ENCODE measurements at regions not wholly inside any gene's neighbourhood (a gene's known extent, or its start where the extent isn't known, plus 50 kb on each side); places are given as distances from the start of the nearest gene placed in this dataset.
A peak's percentile ranks its signal among the peaks of the same experiment; 100 is the strongest.

GRCh38 chr3:22175947-22176346 lies 424.9 kb upstream of the ZNF385D start:
- Histone ChIP-seq H2BK20ac (ENCODE audit: low read length) (no peak overlapping the region), H3K4me3 (ENCODE audit: extremely low read depth in 1 of 4, insufficient read depth in 2 of 4, low read depth in 3 of 4, low read length in 4 of 4) (no peak overlapping the region), H3K27ac (ENCODE audit: low read depth, low read length) (no peak overlapping the region), H4K8ac (ENCODE audit: extremely low read depth, insufficient read depth, low read length) (no peak overlapping the region), H3K79me1 (ENCODE audit: low read depth, low read length) (no peaks in the 10 kb centered on the region), H3K36me3 (ENCODE audit: control insufficient read depth in 2 of 4, insufficient read depth in 4 of 4, low read length in 3 of 4) (no peaks in the 10 kb centered on the region), H3K4me1 (replicated peaks in 1 of 4; ENCODE audit: control insufficient read depth in 3 of 4, insufficient read depth in 4 of 4, low read length in 3 of 4) (no peaks in the 10 kb centered on the region), H3K23ac (ENCODE audit: insufficient read length) (no peak overlapping the region), H3K4ac (replicated peaks; ENCODE audit: insufficient read length, low read depth, low read length) (no peak overlapping the region), H3K79me2 (ENCODE audit: control insufficient read depth in 1 of 2, insufficient read depth in 2 of 2, low read length in 2 of 2) (no peaks in the 10 kb centered on the region), H2BK120ac (replicated peaks; ENCODE audit: low read depth, low read length) (no peak overlapping the region), H2AFZ (ENCODE audit: low read length) (no peak overlapping the region), H2BK12ac (ENCODE audit: low read depth, low read length) (no peak overlapping the region), H3K14ac (ENCODE audit: insufficient read length) (no peak overlapping the region), H2BK5ac (ENCODE audit: low read depth, low read length) (no peak overlapping the region), H3K18ac (ENCODE audit: extremely low read depth, low read length) (no peak overlapping the region), H3K23me2 (ENCODE audit: low read depth, low read length) (no peaks in the 10 kb centered on the region), H3K56ac (replicated peaks; ENCODE audit: insufficient read length, low read depth, low read length) (no peak overlapping the region), H3K9ac (replicated peaks in 1 of 4; ENCODE audit: extremely low read depth in 1 of 4, low read depth in 3 of 4, low read length in 3 of 4) (no peak overlapping the region), H4K91ac (replicated peaks; ENCODE audit: insufficient read length, low read length) (no peak overlapping the region), H4K20me1 (replicated peaks in 1 of 2; ENCODE audit: control insufficient read depth in 1 of 2, insufficient read depth in 2 of 2, low read length in 2 of 2) (no peaks in the 10 kb centered on the region), H2AK5ac (ENCODE audit: low read depth, low read length) (no peak overlapping the region), H3K4me2 (ENCODE audit: insufficient read depth in 1 of 2, low read depth in 2 of 2, low read length in 2 of 2) (no peak overlapping the region), H3K9me3 (ENCODE audit: insufficient read depth in 2 of 2, low read depth in 1 of 2, low read length in 1 of 2) (no peaks in the 10 kb centered on the region), H4K5ac (ENCODE audit: insufficient read length, low read depth, low read length) (no peak overlapping the region), H2BK15ac (ENCODE audit: low read length) (no peak overlapping the region), H3K27me3 (replicated peaks in 1 of 4; ENCODE audit: control insufficient read depth in 3 of 4, extremely low read depth in 1 of 4, insufficient read depth in 3 of 4, low read length in 3 of 4) (no peaks in the 10 kb centered on the region)
- FAIRE-seq (no peak), DNase-seq (ENCODE audit: low read depth in 1 of 2, low spot score in 2 of 2) (no peak)
- CTCF ChIA-PET (ENCODE audit: partially characterized antibody) = no interaction called here
- WGBS, 2 experiments (ENCODE audit: extremely low coverage in 1 of 2, insufficient coverage in 1 of 2, insufficient read length in 1 of 2, insufficient replicate concordance in 2 of 2, low coverage in 1 of 2, low lambda C conversion rate in 2 of 2, missing lambda C conversion rate in 1 of 2) = 85% methylated on average over 1 of the region's 1 CpG; no CpG with 5 or more reads in 1 of the 2 experiments
- POLR2A ChIA-PET (ENCODE audit: partially characterized antibody) = no interaction called here
- TF ChIP-seq RAD21 (IDR thresholded peaks at IDR 0.05 in 1 of 2, conservative IDR thresholded peaks at IDR 0.05 in 1 of 2; ENCODE audit: low read depth in 2 of 2, low read length in 2 of 2) (peak in 1 of 2 experiments; percentile 19; a peak in 1 of 4 replicates), ATF2 (IDR thresholded peaks at IDR 0.05; ENCODE audit: low read length) (no peak)

Measured in H1 (cell line).